Spleen (tissue), 7 donors: ENCODE measurements at regions not wholly inside any gene's neighbourhood (a gene's known extent, or its start where the extent isn't known, plus 50 kb on each side); places are given as distances from the start of the nearest gene placed in this dataset.

Source experiments
- CTCF ChIP-seq, 11 experiments: fragments of 200-600 bp in 7 of 11; fragments of 450-650 bp in 4 of 11; sonication (generic) in 4 of 11; IDR thresholded peaks in 8 of 11; conservative IDR thresholded peaks in 3 of 11; 1 replicate in 7 of 11; 2 replicates in 4 of 11; pipeline versions ENCODE4 v1.4.0 to v1.8.0; 2016 to 2021; ENCODE audit warnings: antibody characterized with exemption in 11 of 11, inconsistent platforms in 4 of 11, mild to moderate bottlenecking in 1 of 11
- POLR2A ChIP-seq, 3 donors: fragments of 450-650 bp; IDR thresholded peaks; one replicate each; pipeline ENCODE4 v1.5.1; 2017; ENCODE audit warnings: antibody characterized with exemption in 3 of 3, mild to moderate bottlenecking in 1 of 3
- donor health status: DM: no; HTN: no; CAD: no; lungs with moderate emphysema.
- donor health status: DM: no; HTN: no; CAD: no.
- donor health status: DM: no; HTN: no; CAD: no.

DNA sequence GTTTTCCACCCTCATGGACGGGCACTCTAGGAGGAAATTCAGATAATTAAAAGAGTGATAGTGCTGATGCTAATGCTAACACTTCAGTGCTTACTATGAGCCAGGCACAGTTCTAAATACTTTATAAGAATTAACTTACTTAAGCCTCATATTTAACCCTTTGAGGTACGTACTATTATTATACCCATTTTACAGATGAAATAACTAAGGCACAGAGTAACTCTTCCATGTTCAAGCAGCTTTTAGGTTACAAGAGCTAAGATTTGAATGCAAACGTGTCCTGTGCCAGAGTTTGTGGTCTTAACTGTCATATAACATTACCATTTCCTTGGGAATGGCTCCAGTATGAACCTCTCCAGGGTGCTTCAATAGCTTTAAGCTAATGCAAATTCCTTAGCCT is 114.7 kb upstream of the PRR23C start:
- TF ChIP-seq CTCF (IDR thresholded peaks at IDR 0.05 in 8 of 11, conservative IDR thresholded peaks at IDR 0.05 in 3 of 11) (no peak), POLR2A (IDR thresholded peaks at IDR 0.05) (no peak)
